OCI-LY1 (cell line): ENCODE measurements at regions not wholly inside any gene's neighbourhood (a gene's known extent, or its start where the extent isn't known, plus 50 kb on each side); places are given as distances from the start of the nearest gene placed in this dataset.

Source experiments
- EZH2 ChIP-seq: fragments of 200-600 bp; sonication (generic), shearing (Covaris generic); IDR thresholded peaks from 2 replicates; pipeline ENCODE4 v1.8.0; 2017; ENCODE audit warnings: borderline replicate concordance, mixed run types, mild to moderate bottlenecking, antibody characterized with exemption, low read length, moderate library complexity, mixed read lengths
- TF ChIP-seq, protein P1 (sequence below): fragments of 200-600 bp; sonication (generic), shearing (Covaris generic); IDR thresholded peaks from 2 replicates; pipeline ENCODE4 v1.5.1; 2017; ENCODE audit warnings: mild to moderate bottlenecking, antibody characterized with exemption, low read length, moderate library complexity, mixed read lengths

DNA sequence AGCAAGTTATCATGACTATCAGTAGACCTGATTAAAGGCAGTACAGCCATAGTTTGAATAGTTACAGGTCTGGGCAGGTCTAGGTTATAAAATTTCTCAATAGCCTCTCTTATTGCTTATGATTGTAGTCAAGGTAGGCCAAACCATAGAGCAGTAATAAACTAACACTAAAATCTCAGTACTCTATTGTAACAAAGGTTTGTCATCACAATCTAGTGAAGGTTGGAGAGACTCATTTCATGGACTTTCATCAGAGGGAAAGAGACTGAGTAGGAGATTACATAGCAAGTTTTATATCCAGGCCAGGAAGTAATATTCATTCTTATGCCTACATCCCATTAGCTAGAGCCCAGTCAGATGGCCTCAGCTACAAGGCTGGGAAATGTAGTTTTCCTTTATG, 141.0 kb downstream of the ASB9 start:
- TF ChIP-seq, protein P1, sequence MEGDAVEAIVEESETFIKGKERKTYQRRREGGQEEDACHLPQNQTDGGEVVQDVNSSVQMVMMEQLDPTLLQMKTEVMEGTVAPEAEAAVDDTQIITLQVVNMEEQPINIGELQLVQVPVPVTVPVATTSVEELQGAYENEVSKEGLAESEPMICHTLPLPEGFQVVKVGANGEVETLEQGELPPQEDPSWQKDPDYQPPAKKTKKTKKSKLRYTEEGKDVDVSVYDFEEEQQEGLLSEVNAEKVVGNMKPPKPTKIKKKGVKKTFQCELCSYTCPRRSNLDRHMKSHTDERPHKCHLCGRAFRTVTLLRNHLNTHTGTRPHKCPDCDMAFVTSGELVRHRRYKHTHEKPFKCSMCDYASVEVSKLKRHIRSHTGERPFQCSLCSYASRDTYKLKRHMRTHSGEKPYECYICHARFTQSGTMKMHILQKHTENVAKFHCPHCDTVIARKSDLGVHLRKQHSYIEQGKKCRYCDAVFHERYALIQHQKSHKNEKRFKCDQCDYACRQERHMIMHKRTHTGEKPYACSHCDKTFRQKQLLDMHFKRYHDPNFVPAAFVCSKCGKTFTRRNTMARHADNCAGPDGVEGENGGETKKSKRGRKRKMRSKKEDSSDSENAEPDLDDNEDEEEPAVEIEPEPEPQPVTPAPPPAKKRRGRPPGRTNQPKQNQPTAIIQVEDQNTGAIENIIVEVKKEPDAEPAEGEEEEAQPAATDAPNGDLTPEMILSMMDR, result no peak
- TF ChIP-seq EZH2, result no peak
